Activated naive CD4-positive, alpha-beta T cell treated with anti-CD3 and anti-CD28 coated beads for 36 hours (primary cell): ENCODE measurements at regions not wholly inside any gene's neighbourhood (a gene's known extent, or its start where the extent isn't known, plus 50 kb on each side); places are given as distances from the start of the nearest gene placed in this dataset.

ENCODE experiments used
- CTCF ChIA-PET: fragments of 350-600 bp; sonication (Branson Sonifier 250); formaldehyde crosslinking; loops from one replicate; lab custom pipeline; 2021; ENCODE audit warnings: antibody characterized with exemption; lab: Charles Lee
- DNase-seq: peaks from one replicate; pipeline ENCODE4 v3.0.0-alpha.2; 2020
- H3K27ac Mint-ChIP-seq: one replicate; pipeline ENCODE4 v1.8.0; 2021; ENCODE audit warnings: mild to moderate bottlenecking, mixed read lengths
- H3K27me3 Mint-ChIP-seq: one replicate; pipeline ENCODE4 v1.8.0; 2021; ENCODE audit warnings: low read depth, mixed read lengths
- H3K36me3 Mint-ChIP-seq: one replicate; pipeline ENCODE4 v1.8.0; 2021; ENCODE audit warnings: low read depth, mixed read lengths
- H3K4me1 Mint-ChIP-seq: one replicate; pipeline ENCODE4 v1.8.0; 2021; ENCODE audit warnings: low read depth, mixed read lengths
- H3K4me3 Mint-ChIP-seq: one replicate; pipeline ENCODE4 v1.8.0; 2021; ENCODE audit warnings: mild to moderate bottlenecking, moderate library complexity, mixed read lengths
- H3K9me3 Mint-ChIP-seq: one replicate; pipeline ENCODE4 v1.8.0; 2021; ENCODE audit warnings: mixed read lengths
- intact Hi-C: fragments of 100-400 bp; cut with micrococcal nuclease; formaldehyde crosslinking; loops from one replicate; pipeline ENCODE4 v1.15.1; 2023

DNA sequence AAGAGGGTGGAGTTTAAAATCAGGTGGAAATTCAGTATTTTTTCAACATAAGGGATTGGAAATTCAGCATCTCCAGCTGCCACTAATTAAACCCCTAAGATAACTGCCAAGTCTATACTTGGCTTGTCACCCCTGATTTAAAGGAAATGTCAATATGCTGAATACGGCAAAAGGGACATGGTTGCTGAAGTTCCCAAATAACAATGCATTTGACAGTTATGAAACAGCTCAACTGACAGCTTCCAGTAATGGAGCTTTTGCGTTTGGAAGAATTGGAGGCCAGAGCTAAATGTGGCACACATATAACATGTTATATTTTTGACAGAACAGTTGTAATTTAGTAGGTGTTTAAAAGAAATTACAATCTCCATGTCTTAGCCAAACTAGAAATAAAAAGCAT, 1867.9 kb upstream of the LRRTM1 start:
- intact Hi-C loops: no loop called here
- no peak overlapping the region for H3K27ac Mint-ChIP-seq
- H3K4me1 Mint-ChIP-seq: no peaks in the 10 kb centered on the region
- no peak overlapping the region for H3K4me3 Mint-ChIP-seq
- DNase-seq: no peak
- CTCF ChIA-PET: no interaction called here
- H3K27me3 Mint-ChIP-seq: no peaks in the 10 kb centered on the region
- no peaks in the 10 kb centered on the region for H3K36me3 Mint-ChIP-seq
- peaks cover 4% of the 10 kb centered on the region for H3K9me3 Mint-ChIP-seq

GRCh38 chr2:82169379-82169778, 1864.8 kb upstream of the LRRTM1 start:
- H3K9me3 Mint-ChIP-seq: peaks cover 4% of the 10 kb centered on the region
- DNase-seq: no peak
- no peaks in the 10 kb centered on the region for H3K4me1 Mint-ChIP-seq
- CTCF ChIA-PET: no interaction called here
- no peak overlapping the region for H3K27ac Mint-ChIP-seq
- no peaks in the 10 kb centered on the region for H3K27me3 Mint-ChIP-seq
- no peak overlapping the region for H3K4me3 Mint-ChIP-seq
- intact Hi-C loops: no loop called here
- no peaks in the 10 kb centered on the region for H3K36me3 Mint-ChIP-seq

DNA sequence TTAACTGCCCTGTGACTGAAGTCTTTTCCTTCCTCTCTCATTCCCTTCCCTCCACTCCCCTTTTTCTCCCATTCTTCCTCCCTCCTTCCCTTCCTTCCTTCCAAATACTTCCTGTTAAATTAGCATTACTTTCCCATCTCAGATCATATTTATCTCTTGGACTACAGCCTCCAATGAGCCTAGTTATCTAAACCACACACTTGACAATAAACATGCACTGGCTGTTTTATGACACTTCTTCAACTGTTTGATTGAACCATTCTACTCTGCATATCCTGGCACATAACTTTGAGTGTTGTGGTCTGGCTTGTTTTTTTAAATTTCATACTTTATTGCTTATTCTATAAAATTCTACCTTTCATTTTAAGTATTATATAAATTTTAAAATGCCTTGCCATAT, 1860.8 kb upstream of the LRRTM1 start:
- CTCF ChIA-PET: no interaction called here
- no peaks in the 10 kb centered on the region for H3K27me3 Mint-ChIP-seq
- H3K4me3 Mint-ChIP-seq: no peak overlapping the region
- no peaks in the 10 kb centered on the region for H3K4me1 Mint-ChIP-seq
- no peaks in the 10 kb centered on the region for H3K36me3 Mint-ChIP-seq
- no peak for DNase-seq
- intact Hi-C loops: no loop called here
- H3K27ac Mint-ChIP-seq: no peak overlapping the region
- peaks cover 6% of the 10 kb centered on the region for H3K9me3 Mint-ChIP-seq

DNA sequence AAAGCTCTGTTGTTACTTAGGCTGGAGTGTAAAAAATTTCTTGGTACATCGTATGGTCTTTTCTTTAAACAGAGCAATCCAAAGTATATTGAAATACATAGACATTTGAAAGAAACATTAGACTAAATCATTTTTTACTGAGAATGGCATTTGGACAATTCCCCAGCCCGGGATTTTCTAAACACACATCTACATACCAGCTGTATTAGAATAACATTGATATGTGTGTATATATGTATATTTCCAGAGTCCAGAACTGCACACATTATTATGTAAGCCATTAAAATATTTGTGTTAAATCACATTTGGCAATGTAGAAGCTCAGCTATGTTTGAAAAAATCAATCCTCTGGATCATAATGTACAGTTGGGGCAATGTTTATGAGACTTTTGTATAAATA, 1853.6 kb upstream of the LRRTM1 start:
- Mint-ChIP-seq H3K27ac (no peak overlapping the region), H3K9me3 (peaks cover 5% of the 10 kb centered on the region), H3K4me3 (no peak overlapping the region), H3K4me1 (no peaks in the 10 kb centered on the region), H3K36me3 (no peaks in the 10 kb centered on the region), H3K27me3 (no peaks in the 10 kb centered on the region)
- intact Hi-C loops: no loop called here
- DNase-seq: no peak
- CTCF ChIA-PET: interaction anchor here (0.6 kb wide), 2 partner anchors 412 to 1858 kb away, joined by 3 read pairs; no protein-coding TSS in a partner anchor

DNA sequence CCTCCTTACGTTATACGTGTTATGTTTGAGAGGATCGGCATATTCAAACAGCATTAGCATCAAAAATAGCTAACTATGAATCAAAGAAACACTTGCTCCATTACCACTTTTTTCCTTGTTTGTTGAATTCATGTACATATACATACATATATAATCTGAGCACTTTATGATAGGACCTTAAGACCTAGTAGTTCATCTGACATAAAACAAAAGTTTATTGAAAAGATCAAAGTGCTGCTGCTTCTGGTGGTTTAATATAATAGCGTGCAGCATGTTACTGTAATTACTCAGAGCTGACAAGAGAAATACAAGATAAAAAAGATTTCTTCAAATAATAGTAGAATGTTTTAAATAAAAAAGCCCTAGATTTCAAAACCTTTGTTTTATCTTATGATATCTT, 1850.9 kb upstream of the LRRTM1 start:
- no peak for DNase-seq
- Mint-ChIP-seq H3K9me3 (peaks cover 3% of the 10 kb centered on the region), H3K36me3 (no peaks in the 10 kb centered on the region), H3K27me3 (no peaks in the 10 kb centered on the region), H3K4me1 (no peaks in the 10 kb centered on the region), H3K4me3 (no peak overlapping the region), H3K27ac (no peak overlapping the region)
- CTCF ChIA-PET: no interaction called here
- intact Hi-C loops: no loop called here

GRCh38 chr2:82143343-82143742, 1838.8 kb upstream of the LRRTM1 start:
- H3K36me3 Mint-ChIP-seq: no peaks in the 10 kb centered on the region
- H3K27me3 Mint-ChIP-seq: no peaks in the 10 kb centered on the region
- no peaks in the 10 kb centered on the region for H3K4me1 Mint-ChIP-seq
- intact Hi-C loops: no loop called here
- H3K4me3 Mint-ChIP-seq: no peak overlapping the region
- no peak for DNase-seq
- CTCF ChIA-PET: interaction anchor here (0.6 kb wide), 1 partner anchor 199 kb away, joined by 3 read pairs; no protein-coding TSS in a partner anchor
- H3K9me3 Mint-ChIP-seq: peaks cover 2% of the 10 kb centered on the region
- no peak overlapping the region for H3K27ac Mint-ChIP-seq

DNA sequence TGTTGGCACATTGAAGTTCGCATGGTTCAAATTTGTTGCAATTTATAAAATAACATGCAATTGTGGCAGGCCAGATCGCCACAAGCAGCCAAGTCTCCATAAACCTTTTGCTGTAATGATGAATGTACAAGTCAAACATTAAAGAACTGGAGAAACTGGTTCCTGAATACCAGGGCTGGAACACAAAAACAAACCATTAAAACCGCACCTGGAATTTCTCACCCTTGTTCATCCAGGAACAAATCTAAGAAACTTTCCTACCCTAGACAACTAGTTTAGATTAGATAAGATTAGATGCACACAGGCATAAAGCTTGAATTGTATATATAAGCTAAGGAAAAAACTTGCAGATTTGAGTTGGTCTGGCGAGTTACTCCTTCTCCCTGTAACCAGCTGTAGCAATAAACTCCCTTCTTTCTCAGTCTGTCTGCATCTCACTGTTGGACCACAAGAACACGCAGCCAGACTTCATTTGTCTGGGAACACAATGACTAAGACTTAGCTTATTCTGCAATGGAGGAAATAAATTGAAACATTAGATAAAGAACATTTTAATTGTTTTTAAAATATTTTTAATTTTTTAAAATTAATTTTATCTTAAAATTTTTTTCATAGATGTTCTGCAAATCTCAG, 1835.5 kb upstream of the LRRTM1 start:
- no peaks in the 10 kb centered on the region for H3K4me1 Mint-ChIP-seq
- H3K4me3 Mint-ChIP-seq: no peak overlapping the region
- CTCF ChIA-PET: no interaction called here
- intact Hi-C loops: no loop called here
- no peak overlapping the region for H3K27ac Mint-ChIP-seq
- no peaks in the 10 kb centered on the region for H3K36me3 Mint-ChIP-seq
- peaks cover 5% of the 10 kb centered on the region for H3K9me3 Mint-ChIP-seq
- H3K27me3 Mint-ChIP-seq: no peaks in the 10 kb centered on the region
- no peak for DNase-seq

DNA sequence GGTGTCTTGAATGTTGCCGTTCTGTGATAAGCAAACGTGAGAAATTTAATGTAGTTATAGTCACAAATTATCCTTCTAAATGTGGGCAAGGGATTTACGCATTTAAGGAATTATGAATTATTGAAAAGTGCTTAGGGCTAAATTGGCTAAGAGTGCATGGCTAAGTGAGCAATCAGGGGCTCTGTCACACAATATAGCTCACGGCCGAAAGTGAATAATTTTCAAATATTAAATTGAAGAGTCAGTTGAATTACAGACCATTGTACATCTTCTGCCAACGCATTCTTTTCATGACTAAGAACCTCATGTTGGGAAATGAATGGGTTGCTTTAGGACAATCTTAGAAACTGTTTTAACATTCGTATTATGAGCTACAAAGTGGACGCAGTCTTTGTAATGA, 1832.9 kb upstream of the LRRTM1 start:
- intact Hi-C loops: no loop called here
- no peak overlapping the region for H3K27ac Mint-ChIP-seq
- H3K4me1 Mint-ChIP-seq: no peaks in the 10 kb centered on the region
- peaks cover 4% of the 10 kb centered on the region for H3K9me3 Mint-ChIP-seq
- H3K27me3 Mint-ChIP-seq: no peaks in the 10 kb centered on the region
- no peak overlapping the region for H3K4me3 Mint-ChIP-seq
- CTCF ChIA-PET: no interaction called here
- no peak for DNase-seq
- no peaks in the 10 kb centered on the region for H3K36me3 Mint-ChIP-seq

DNA sequence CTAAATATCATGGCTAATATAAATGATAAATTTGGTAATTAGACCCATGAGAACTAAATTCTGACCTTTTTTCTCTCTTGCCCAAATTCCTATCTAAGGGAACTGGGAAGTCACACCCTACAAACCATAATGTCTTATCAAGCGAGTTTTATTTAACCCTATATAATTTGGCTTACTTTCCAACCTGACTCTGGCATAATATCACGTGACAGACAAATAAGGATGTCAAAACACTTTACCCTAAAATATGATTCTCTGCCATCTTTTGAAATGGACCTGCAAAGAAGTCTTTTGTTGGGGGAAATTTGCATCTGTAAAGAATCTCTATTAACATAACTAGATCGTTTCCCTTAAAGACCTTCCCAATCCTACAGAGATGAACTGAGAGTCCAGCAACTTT, 1823.5 kb upstream of the LRRTM1 start:
- Mint-ChIP-seq H3K27ac (no peak overlapping the region), H3K27me3 (no peaks in the 10 kb centered on the region), H3K36me3 (no peaks in the 10 kb centered on the region), H3K9me3 (peaks cover 17% of the 10 kb centered on the region), H3K4me3 (no peak overlapping the region), H3K4me1 (no peaks in the 10 kb centered on the region)
- intact Hi-C loops: no loop called here
- no peak for DNase-seq
- CTCF ChIA-PET: no interaction called here

GRCh38 chr2:82124629-82125028, 1820.1 kb upstream of the LRRTM1 start:
- H3K4me1 Mint-ChIP-seq: no peaks in the 10 kb centered on the region
- DNase-seq: no peak
- no peak overlapping the region for H3K27ac Mint-ChIP-seq
- no peaks in the 10 kb centered on the region for H3K36me3 Mint-ChIP-seq
- intact Hi-C loops: no loop called here
- no peak overlapping the region for H3K4me3 Mint-ChIP-seq
- no peaks in the 10 kb centered on the region for H3K27me3 Mint-ChIP-seq
- CTCF ChIA-PET: no interaction called here
- H3K9me3 Mint-ChIP-seq: peaks cover 6% of the 10 kb centered on the region

DNA sequence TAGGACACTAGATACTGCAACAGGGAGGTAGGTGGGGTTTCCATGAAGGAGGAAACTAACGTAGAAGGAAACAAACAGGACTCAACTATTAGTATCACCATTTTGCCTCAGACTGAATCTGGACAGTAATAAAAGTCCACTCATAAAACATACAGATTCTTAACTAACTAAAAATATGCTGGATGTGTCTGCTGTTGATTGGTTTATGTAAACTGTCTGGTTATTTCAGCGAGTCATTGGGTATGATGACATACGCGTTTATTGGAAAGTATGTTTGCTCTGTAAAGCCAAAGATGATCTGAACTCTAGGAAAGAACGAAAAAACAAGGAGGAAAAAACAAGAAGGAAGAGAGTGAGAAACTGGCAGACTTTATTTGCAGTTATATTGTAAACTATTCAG, 1816.1 kb upstream of the LRRTM1 start:
- H3K4me3 Mint-ChIP-seq: no peak overlapping the region
- DNase-seq: no peak
- H3K36me3 Mint-ChIP-seq: no peaks in the 10 kb centered on the region
- no peaks in the 10 kb centered on the region for H3K27me3 Mint-ChIP-seq
- peaks cover 2% of the 10 kb centered on the region for H3K9me3 Mint-ChIP-seq
- intact Hi-C loops: no loop called here
- H3K4me1 Mint-ChIP-seq: no peaks in the 10 kb centered on the region
- CTCF ChIA-PET: no interaction called here
- H3K27ac Mint-ChIP-seq: no peak overlapping the region

- CTCF ChIA-PET: interaction anchor here (0.6 kb wide), 1 partner anchor 892 kb away, joined by 3 read pairs; no protein-coding TSS in a partner anchor
- no peak overlapping the region for H3K4me3 Mint-ChIP-seq
These were observed 1815.6 kb upstream of the LRRTM1 start for GRCh38 chr2:82120115-82120514.

GRCh38 chr2:82109418-82109817, 1804.9 kb upstream of the LRRTM1 start:
- Mint-ChIP-seq H3K9me3 (peaks cover 11% of the 10 kb centered on the region), H3K27me3 (no peaks in the 10 kb centered on the region), H3K36me3 (no peaks in the 10 kb centered on the region), H3K27ac (no peak overlapping the region), H3K4me3 (no peak overlapping the region), H3K4me1 (no peaks in the 10 kb centered on the region)
- CTCF ChIA-PET: no interaction called here
- no peak for DNase-seq
- intact Hi-C loops: no loop called here

More at GRCh38 chr2:82120115-82120514, 1815.6 kb upstream of the LRRTM1 start:
- no peak for DNase-seq
- intact Hi-C loops: no loop called here
- H3K36me3 Mint-ChIP-seq: no peaks in the 10 kb centered on the region
- no peaks in the 10 kb centered on the region for H3K27me3 Mint-ChIP-seq
- H3K9me3 Mint-ChIP-seq: peaks cover 2% of the 10 kb centered on the region
- H3K27ac Mint-ChIP-seq: no peak overlapping the region
- H3K4me1 Mint-ChIP-seq: no peaks in the 10 kb centered on the region
